ENCODE measurements at regions not wholly inside any gene's neighbourhood (a gene's known extent, or its start where the extent isn't known, plus 50 kb on each side); places are given as distances from the start of the nearest gene placed in this dataset.
A peak's percentile ranks its signal among the peaks of the same experiment; 100 is the strongest.

DNA sequence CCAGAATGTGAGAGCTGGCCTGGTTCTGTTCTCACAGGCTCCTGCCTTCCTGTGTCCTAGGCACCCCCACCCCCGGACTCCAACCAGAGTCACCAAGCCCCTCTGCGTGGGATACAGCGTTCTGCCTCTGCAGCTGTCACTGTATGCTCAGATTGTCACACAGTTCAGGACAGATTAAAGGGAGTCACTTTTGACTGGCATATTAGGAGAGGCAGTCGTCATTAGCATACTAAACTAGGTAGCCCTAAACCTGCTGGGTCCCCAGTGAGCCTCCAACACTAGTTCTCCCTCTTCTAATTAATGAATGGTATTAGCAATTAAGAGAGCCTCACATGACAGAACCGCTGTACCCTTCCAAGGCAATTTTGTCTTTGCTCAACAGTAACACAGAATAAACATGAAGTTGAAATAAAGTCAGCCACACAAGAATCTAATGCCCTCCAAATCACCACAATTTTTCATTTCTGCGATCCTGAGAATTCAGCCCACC is 340.2 kb downstream of the CMPK2 start:
- TF ChIP-seq, protein P1, sequence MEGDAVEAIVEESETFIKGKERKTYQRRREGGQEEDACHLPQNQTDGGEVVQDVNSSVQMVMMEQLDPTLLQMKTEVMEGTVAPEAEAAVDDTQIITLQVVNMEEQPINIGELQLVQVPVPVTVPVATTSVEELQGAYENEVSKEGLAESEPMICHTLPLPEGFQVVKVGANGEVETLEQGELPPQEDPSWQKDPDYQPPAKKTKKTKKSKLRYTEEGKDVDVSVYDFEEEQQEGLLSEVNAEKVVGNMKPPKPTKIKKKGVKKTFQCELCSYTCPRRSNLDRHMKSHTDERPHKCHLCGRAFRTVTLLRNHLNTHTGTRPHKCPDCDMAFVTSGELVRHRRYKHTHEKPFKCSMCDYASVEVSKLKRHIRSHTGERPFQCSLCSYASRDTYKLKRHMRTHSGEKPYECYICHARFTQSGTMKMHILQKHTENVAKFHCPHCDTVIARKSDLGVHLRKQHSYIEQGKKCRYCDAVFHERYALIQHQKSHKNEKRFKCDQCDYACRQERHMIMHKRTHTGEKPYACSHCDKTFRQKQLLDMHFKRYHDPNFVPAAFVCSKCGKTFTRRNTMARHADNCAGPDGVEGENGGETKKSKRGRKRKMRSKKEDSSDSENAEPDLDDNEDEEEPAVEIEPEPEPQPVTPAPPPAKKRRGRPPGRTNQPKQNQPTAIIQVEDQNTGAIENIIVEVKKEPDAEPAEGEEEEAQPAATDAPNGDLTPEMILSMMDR (IDR thresholded peaks at IDR 0.05) = no peak
- Histone ChIP-seq H3K4me1 (no peaks in the 10 kb centered on the region), H3K4me3 (no peak overlapping the region), H3K36me3 (no peaks in the 10 kb centered on the region), H3K9me3 (no peaks in the 10 kb centered on the region), H3K27ac (no peak overlapping the region), H3K27me3 (no peaks in the 10 kb centered on the region), H3K9ac (ENCODE audit: low read depth in 2 of 2, low read length in 2 of 2) (no peak overlapping the region)
- intact Hi-C loops (cut with DNase I) = no loop called here
- no peak for DNase-seq

DNA sequence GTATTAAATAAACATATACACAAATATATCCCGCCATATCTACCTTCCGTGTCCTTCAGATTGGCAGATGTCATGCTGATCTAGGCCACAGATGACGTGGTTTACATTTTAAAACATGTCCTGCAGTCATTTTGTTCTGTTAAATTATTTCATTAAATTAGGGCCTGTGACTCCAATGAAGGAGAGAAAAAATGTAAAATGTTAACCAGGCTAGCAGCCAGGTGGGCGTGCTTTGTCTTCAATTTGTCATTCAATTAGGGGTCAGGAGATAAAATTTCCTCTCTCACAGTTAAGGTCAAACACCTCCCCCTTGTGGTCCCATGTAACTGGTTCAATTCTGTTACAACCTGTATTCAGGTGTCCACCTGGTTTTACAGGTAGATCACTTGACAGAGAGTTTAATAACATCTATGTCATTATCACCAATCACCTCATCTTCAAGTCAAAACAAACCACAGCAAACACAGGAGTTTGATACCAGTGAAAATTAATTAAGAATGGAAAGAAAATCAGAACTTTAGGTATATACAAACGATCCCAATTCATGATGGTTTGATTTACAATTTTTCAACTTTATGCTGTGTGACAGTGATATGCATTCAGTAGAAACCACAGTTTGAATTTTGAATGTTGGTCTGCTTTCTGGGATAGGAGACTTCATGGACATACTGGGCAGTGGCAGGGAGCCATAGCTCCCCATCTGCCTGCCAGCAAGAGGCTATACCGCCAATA is 339.4 kb downstream of the CMPK2 start:
- Histone ChIP-seq H3K4me1 (no peaks in the 10 kb centered on the region), H3K9me3 (no peaks in the 10 kb centered on the region), H3K27me3 (no peaks in the 10 kb centered on the region), H3K27ac (no peak overlapping the region), H3K4me3 (no peak overlapping the region), H3K9ac (ENCODE audit: low read depth in 2 of 2, low read length in 2 of 2) (no peak overlapping the region), H3K36me3 (no peaks in the 10 kb centered on the region)
- TF ChIP-seq, protein P1 (IDR thresholded peaks at IDR 0.05) = peak; percentile 39
- intact Hi-C loops (cut with DNase I) = loop anchor here (2.0 kb wide), 1 partner anchor 175 kb away; no protein-coding TSS in a partner anchor
- no peak for DNase-seq

DNA sequence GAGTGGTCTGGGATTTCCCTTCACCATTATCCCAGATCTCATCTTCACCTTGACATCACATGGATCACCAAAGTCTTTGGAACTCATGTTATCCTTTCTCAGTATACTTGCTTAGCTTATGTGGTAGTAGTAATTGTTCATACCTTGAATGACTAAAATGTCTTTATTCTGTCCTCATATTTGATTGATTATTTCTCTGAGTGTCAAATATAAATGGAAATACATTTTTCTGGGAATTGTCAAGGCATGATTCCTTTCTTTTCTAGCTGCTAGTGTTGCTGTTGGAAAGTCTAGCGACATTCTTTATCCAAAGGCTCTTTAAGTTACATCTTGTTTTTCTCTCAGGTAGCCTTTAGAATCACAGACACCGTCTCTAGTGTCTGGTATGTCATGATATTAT is 334.4 kb downstream of the CMPK2 start:
- Histone ChIP-seq H3K4me3 (no peak overlapping the region), H3K27ac (no peak overlapping the region), H3K36me3 (no peaks in the 10 kb centered on the region), H3K27me3 (no peaks in the 10 kb centered on the region), H3K4me1 (no peaks in the 10 kb centered on the region), H3K9ac (ENCODE audit: low read depth in 2 of 2, low read length in 2 of 2) (no peak overlapping the region), H3K9me3 (no peaks in the 10 kb centered on the region)
- DNase-seq = no peak
- intact Hi-C loops (cut with DNase I) = no loop called here
- TF ChIP-seq, protein P1 (IDR thresholded peaks at IDR 0.05) = no peak

DNA sequence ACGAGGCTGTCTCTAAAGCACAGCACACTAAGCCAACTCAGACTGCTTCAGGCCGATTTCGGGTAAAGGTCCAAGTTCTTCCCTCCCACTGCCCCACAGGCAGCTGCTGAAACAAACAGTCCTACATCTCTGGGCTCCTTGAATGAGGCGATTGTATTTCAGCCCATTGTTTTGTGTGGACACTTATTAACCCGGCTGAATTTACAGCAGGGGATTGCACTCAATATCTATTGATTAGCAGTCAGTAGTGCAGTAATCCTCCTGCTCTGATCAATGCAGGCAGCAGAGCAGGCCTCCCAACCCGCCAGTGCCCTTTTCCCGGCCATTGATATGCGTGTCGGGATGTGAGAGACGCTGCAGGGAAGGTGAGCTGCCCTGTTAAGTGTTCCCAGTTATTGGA is 330.1 kb downstream of the CMPK2 start:
- Histone ChIP-seq H3K36me3 (no peaks in the 10 kb centered on the region), H3K4me1 (no peaks in the 10 kb centered on the region), H3K27me3 (no peaks in the 10 kb centered on the region), H3K9me3 (no peaks in the 10 kb centered on the region), H3K4me3 (no peak overlapping the region), H3K9ac (ENCODE audit: low read depth in 2 of 2, low read length in 2 of 2) (no peak overlapping the region), H3K27ac (no peak overlapping the region)
- no peak for DNase-seq
- TF ChIP-seq, protein P1 (IDR thresholded peaks at IDR 0.05) = no peak
- intact Hi-C loops (cut with DNase I) = no loop called here

DNA sequence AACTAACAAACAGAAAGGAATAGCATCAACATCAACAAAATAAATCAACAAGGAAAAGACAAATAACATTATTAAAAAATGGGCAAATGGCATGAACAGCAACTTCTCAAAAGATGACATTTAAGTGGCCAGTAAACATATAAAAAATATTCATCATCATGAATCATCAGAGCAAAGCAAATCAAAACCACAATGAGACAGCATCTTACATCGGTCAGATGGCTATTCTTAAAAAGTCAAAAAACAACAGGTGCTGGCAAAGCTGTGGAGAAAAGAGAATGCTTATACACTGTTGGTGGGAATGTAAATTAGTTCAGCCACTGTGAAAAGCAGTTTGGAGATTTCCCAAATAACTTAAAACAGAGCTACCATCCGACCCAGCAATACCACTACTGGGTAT is 327.1 kb downstream of the CMPK2 start:
- no peaks in the 10 kb centered on the region for H3K4me1 ChIP-seq
- TF ChIP-seq, protein P1 (IDR thresholded peaks at IDR 0.05) = no peak
- H3K27ac ChIP-seq = no peak overlapping the region
- no peaks in the 10 kb centered on the region for H3K27me3 ChIP-seq
- H3K36me3 ChIP-seq = no peaks in the 10 kb centered on the region
- no peak overlapping the region for H3K4me3 ChIP-seq
- DNase-seq = no peak
- no peaks in the 10 kb centered on the region for H3K9me3 ChIP-seq
- intact Hi-C loops (cut with DNase I) = no loop called here
- no peak overlapping the region for H3K9ac ChIP-seq (ENCODE audit: low read depth in 2 of 2, low read length in 2 of 2)
